CD4-positive, alpha-beta T cell (primary cell): ENCODE measurements at regions not wholly inside any gene's neighbourhood (a gene's known extent, or its start where the extent isn't known, plus 50 kb on each side); places are given as distances from the start of the nearest gene placed in this dataset.

Source experiments
- ATAC-seq: fragments of 200-7000 bp; cut with Tn5 transposase; one replicate; pipeline ENCODE4 v1.10.0; 2022; ENCODE audit warnings: mild to moderate bottlenecking; ENCODE audit not compliant: poor library complexity
- CTCF ChIA-PET: fragments of 350-600 bp; sonication (Branson Sonifier 250); formaldehyde crosslinking; loops from one replicate; lab custom pipeline; 2021; ENCODE audit warnings: antibody characterized with exemption, inconsistent platforms; lab: Charles Lee
- POLR2A ChIA-PET: fragments of 350-600 bp; sonication (Branson Sonifier 250); formaldehyde crosslinking; loops from one replicate; lab custom pipeline; 2021; ENCODE audit warnings: antibody characterized with exemption, inconsistent platforms; lab: Charles Lee
- DNase-seq, 14 experiments: peaks; one replicate each; pipeline ENCODE4 v3.0.0-alpha.2; 2013 to 2020; ENCODE audit warnings: mixed read lengths in 2 of 14
- H3K27ac ChIP-seq, 2 donors: one replicate each; pipeline versions ENCODE4 v1.5.1 to v1.7.0; 2013; ENCODE audit warnings: low read length in 2 of 2, low read depth in 1 of 2, mild to moderate bottlenecking in 1 of 2
- H3K27me3 ChIP-seq, 2 experiments: 1 replicate in 1 of 2; 2 replicates in 1 of 2; pipeline versions ENCODE4 v1.6.1 to v1.7.0; 2013; ENCODE audit warnings: low read length in 2 of 2, control low read depth in 1 of 2, mild to moderate bottlenecking in 1 of 2, moderate library complexity in 1 of 2; ENCODE audit not compliant: insufficient read depth in 2 of 2, control insufficient read depth in 1 of 2
- H3K36me3 ChIP-seq: one replicate; pipeline ENCODE4 v1.6.1; 2013; ENCODE audit warnings: low read length, control low read depth; ENCODE audit not compliant: insufficient read depth
- H3K4me1 ChIP-seq: one replicate; pipeline ENCODE4 v1.6.1; 2013; ENCODE audit warnings: low read length, control low read depth; ENCODE audit not compliant: insufficient read depth
- H3K4me3 ChIP-seq: one replicate; pipeline ENCODE4 v1.5.1; 2013; ENCODE audit warnings: mild to moderate bottlenecking, low read length, moderate library complexity
- H3K9me3 ChIP-seq, 2 experiments: 1 replicate in 1 of 2; 2 replicates in 1 of 2; pipeline versions ENCODE4 v1.6.1 to v1.7.0; 2013; ENCODE audit warnings: low read length in 2 of 2, mild to moderate bottlenecking in 2 of 2, control low read depth in 1 of 2, moderate library complexity in 1 of 2; ENCODE audit not compliant: control insufficient read depth in 1 of 2, insufficient read depth in 1 of 2
- H3K27ac Mint-ChIP-seq: one replicate; pipeline ENCODE4 v1.8.0; 2020; ENCODE audit warnings: mixed read lengths
- H3K27me3 Mint-ChIP-seq: one replicate; pipeline ENCODE4 v1.8.0; 2021; ENCODE audit warnings: mixed read lengths
- H3K36me3 Mint-ChIP-seq: one replicate; pipeline ENCODE4 v1.8.0; 2021; ENCODE audit warnings: low read depth, mixed read lengths
- H3K4me1 Mint-ChIP-seq: one replicate; pipeline ENCODE4 v1.8.0; 2021; ENCODE audit warnings: low read depth, mixed read lengths
- H3K4me3 Mint-ChIP-seq: one replicate; pipeline ENCODE4 v1.8.0; 2020; ENCODE audit warnings: mild to moderate bottlenecking, mixed read lengths
- H3K9me3 Mint-ChIP-seq: one replicate; pipeline ENCODE4 v1.8.0; 2020; ENCODE audit warnings: mixed read lengths
- CTCF ChIP-seq: fragments of 200-600 bp; IDR thresholded peaks from one replicate; pipeline ENCODE4 v1.8.0; 2022; ENCODE audit warnings: antibody characterized with exemption, mild to moderate bottlenecking
- intact Hi-C, 2 experiments: fragments of 100-400 bp; cut with DNase I in 1 of 2; cut with micrococcal nuclease in 1 of 2; formaldehyde crosslinking; loops; one replicate each; pipeline versions ENCODE4 v1.15.1 to v1.9.0; 2023 to 2025; cut with DNase I, micrococcal nuclease

- Mint-ChIP-seq H3K36me3 (no peaks in the 10 kb centered on the region), H3K4me1 (no peaks in the 10 kb centered on the region), H3K27ac (no peak overlapping the region), H3K4me3 (no peak overlapping the region), H3K9me3 (no peaks in the 10 kb centered on the region), H3K27me3 (peaks cover 16% of the 10 kb centered on the region)
- H3K27ac ChIP-seq, result no peak overlapping the region
- TF ChIP-seq CTCF, result no peak
- ChIA-PET POLR2A (no interaction called here), CTCF (no interaction called here)
- no peaks in the 10 kb centered on the region for H3K9me3 ChIP-seq
- no peak overlapping the region for H3K4me3 ChIP-seq
- no peaks in the 10 kb centered on the region for H3K27me3 ChIP-seq
- intact Hi-C loops, result no loop called here
- DNase-seq (no peak), ATAC-seq (no peak)
- no peaks in the 10 kb centered on the region for H3K36me3 ChIP-seq
- H3K4me1 ChIP-seq, result no peaks in the 10 kb centered on the region
Observed at GRCh38 chr18:24982831-24983230, 369.1 kb downstream of the ZNF521 start.

GRCh38 chr18:24983566-24984139 lies 368.3 kb downstream of the ZNF521 start:
- H3K4me1 Mint-ChIP-seq, result no peaks in the 10 kb centered on the region
- POLR2A ChIA-PET, result no interaction called here
- no peak overlapping the region for H3K4me3 ChIP-seq
- no peak for TF ChIP-seq CTCF
- H3K4me3 Mint-ChIP-seq, result no peak overlapping the region
- no peaks in the 10 kb centered on the region for H3K9me3 ChIP-seq
- no peaks in the 10 kb centered on the region for H3K9me3 Mint-ChIP-seq
- no peak overlapping the region for H3K27ac Mint-ChIP-seq
- H3K36me3 Mint-ChIP-seq, result no peaks in the 10 kb centered on the region
- intact Hi-C loops, result no loop called here
- H3K27me3 ChIP-seq, result no peaks in the 10 kb centered on the region
- H3K27ac ChIP-seq, result no peak overlapping the region
- peaks cover 15% of the 10 kb centered on the region for H3K27me3 Mint-ChIP-seq
- no peaks in the 10 kb centered on the region for H3K36me3 ChIP-seq
- no peaks in the 10 kb centered on the region for H3K4me1 ChIP-seq
- DNase-seq (no peak), ATAC-seq (no peak)
- CTCF ChIA-PET, result no interaction called here

DNA sequence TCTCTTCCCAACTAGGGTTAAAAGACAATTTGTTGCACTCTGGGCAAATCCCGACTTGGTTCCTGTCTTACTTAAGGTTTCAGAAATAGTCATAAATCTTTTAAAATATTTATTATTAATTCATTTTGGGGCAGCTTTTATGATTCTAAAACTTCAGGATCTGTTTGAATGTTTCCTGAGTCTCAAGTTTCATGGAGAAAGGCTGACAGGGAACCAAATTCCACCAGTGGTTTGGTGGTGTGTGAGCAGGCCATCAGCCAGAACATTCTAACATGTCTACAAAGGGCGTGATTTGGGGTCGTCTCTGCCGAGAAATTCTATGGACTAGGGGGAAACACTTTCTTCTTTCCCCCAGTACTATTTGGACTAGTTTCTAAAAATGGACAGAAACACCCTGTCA lies 366.4 kb downstream of the ZNF521 start:
- no peaks in the 10 kb centered on the region for H3K36me3 Mint-ChIP-seq

More for the DNA sequence above, 366.4 kb downstream of the ZNF521 start:
- H3K9me3 Mint-ChIP-seq, result no peaks in the 10 kb centered on the region
- no peak for DNase-seq
- H3K36me3 ChIP-seq, result no peaks in the 10 kb centered on the region
- H3K4me1 ChIP-seq, result no peaks in the 10 kb centered on the region
- ATAC-seq, result no peak
- no peaks in the 10 kb centered on the region for H3K4me1 Mint-ChIP-seq
- H3K4me3 ChIP-seq, result no peak overlapping the region
- intact Hi-C loops, result no loop called here
- no peak overlapping the region for H3K4me3 Mint-ChIP-seq
- H3K27me3 Mint-ChIP-seq, result peaks cover 11% of the 10 kb centered on the region
- H3K27me3 ChIP-seq, result no peaks in the 10 kb centered on the region
- TF ChIP-seq CTCF, result no peak
- ChIA-PET POLR2A (no interaction called here), CTCF (no interaction called here)
- H3K27ac Mint-ChIP-seq, result no peak overlapping the region
- no peak overlapping the region for H3K27ac ChIP-seq
- no peaks in the 10 kb centered on the region for H3K9me3 ChIP-seq
